ENCODE measurements at regions not wholly inside any gene's neighbourhood (a gene's known extent, or its start where the extent isn't known, plus 50 kb on each side); places are given as distances from the start of the nearest gene placed in this dataset.

- no peaks in the 10 kb centered on the region for H3K4me1 ChIP-seq
- DNase-seq (ENCODE audit: low spot score), result no peak
- no peak for TF ChIP-seq CTCF (IDR thresholded peaks at IDR 0.05)
- H3K9me3 ChIP-seq, result no peaks in the 10 kb centered on the region
- no peaks in the 10 kb centered on the region for H3K27me3 ChIP-seq
- no peak overlapping the region for H3K4me3 ChIP-seq
- no peaks in the 10 kb centered on the region for H3K36me3 ChIP-seq
- no peak overlapping the region for H3K27ac ChIP-seq
Observed at GRCh38 chr10:65845916-65846315, 1079.9 kb upstream of the LRRTM3 start.

- no peak for TF ChIP-seq CTCF (IDR thresholded peaks at IDR 0.05)
- H3K36me3 ChIP-seq, result no peaks in the 10 kb centered on the region
- DNase-seq (ENCODE audit: low spot score), result no peak
Observed at GRCh38 chr10:65846541-65846940, 1079.3 kb upstream of the LRRTM3 start.

GRCh38 chr10:65846949-65847348 is 1078.9 kb upstream of the LRRTM3 start:
- no peak for TF ChIP-seq CTCF (IDR thresholded peaks at IDR 0.05)
- DNase-seq (ENCODE audit: low spot score), result no peak

More at GRCh38 chr10:65846541-65846940, 1079.3 kb upstream of the LRRTM3 start:
- no peaks in the 10 kb centered on the region for H3K9me3 ChIP-seq
- H3K27ac ChIP-seq, result no peak overlapping the region
- H3K27me3 ChIP-seq, result no peaks in the 10 kb centered on the region
- H3K4me1 ChIP-seq, result no peaks in the 10 kb centered on the region
- no peak overlapping the region for H3K4me3 ChIP-seq

GRCh38 chr10:65847436-65848230 is 1078.2 kb upstream of the LRRTM3 start:
- DNase-seq (ENCODE audit: low spot score), result no peak
- Histone ChIP-seq H3K27ac (no peak overlapping the region), H3K9me3 (no peaks in the 10 kb centered on the region), H3K36me3 (no peaks in the 10 kb centered on the region), H3K27me3 (no peaks in the 10 kb centered on the region), H3K4me1 (no peaks in the 10 kb centered on the region), H3K4me3 (no peak overlapping the region)
- TF ChIP-seq CTCF (IDR thresholded peaks at IDR 0.05), result no peak

More at GRCh38 chr10:65846949-65847348, 1078.9 kb upstream of the LRRTM3 start:
- no peak overlapping the region for H3K4me3 ChIP-seq
- H3K36me3 ChIP-seq, result no peaks in the 10 kb centered on the region
- H3K9me3 ChIP-seq, result no peaks in the 10 kb centered on the region
- no peaks in the 10 kb centered on the region for H3K4me1 ChIP-seq
- no peaks in the 10 kb centered on the region for H3K27me3 ChIP-seq
- H3K27ac ChIP-seq, result no peak overlapping the region

- H3K27me3 ChIP-seq, result no peaks in the 10 kb centered on the region
Observed at GRCh38 chr10:65858841-65859240, 1067.0 kb upstream of the LRRTM3 start.

More at GRCh38 chr10:65858841-65859240, 1067.0 kb upstream of the LRRTM3 start:
- H3K27ac ChIP-seq, result no peak overlapping the region
- no peak for TF ChIP-seq CTCF (IDR thresholded peaks at IDR 0.05)
- no peak overlapping the region for H3K4me3 ChIP-seq
- no peaks in the 10 kb centered on the region for H3K4me1 ChIP-seq
- DNase-seq (ENCODE audit: low spot score), result no peak
- no peaks in the 10 kb centered on the region for H3K36me3 ChIP-seq
- H3K9me3 ChIP-seq, result no peaks in the 10 kb centered on the region
